HG02610 (cell line): ENCODE measurements at regions not wholly inside any gene's neighbourhood (a gene's known extent, or its start where the extent isn't known, plus 50 kb on each side); places are given as distances from the start of the nearest gene placed in this dataset.
"Not testable (repeated sequence)": the region's sequence is repeated elsewhere in the genome, so short reads cannot be mapped to it uniquely, and the experiment has no call there.

Experiments used
- ATAC-seq: cut with Tn5 transposase; IDR thresholded peaks from one replicate; pipeline ENCODE4 v1.9.1; 2021; ENCODE audit warnings: mild to moderate bottlenecking, moderate library complexity; ENCODE audit not compliant: unreplicated experiment

- peak; percentile 25 for ATAC-seq
Measured at GRCh38 chr1:101408212-101409042, 171.6 kb downstream of the S1PR1 start.

DNA sequence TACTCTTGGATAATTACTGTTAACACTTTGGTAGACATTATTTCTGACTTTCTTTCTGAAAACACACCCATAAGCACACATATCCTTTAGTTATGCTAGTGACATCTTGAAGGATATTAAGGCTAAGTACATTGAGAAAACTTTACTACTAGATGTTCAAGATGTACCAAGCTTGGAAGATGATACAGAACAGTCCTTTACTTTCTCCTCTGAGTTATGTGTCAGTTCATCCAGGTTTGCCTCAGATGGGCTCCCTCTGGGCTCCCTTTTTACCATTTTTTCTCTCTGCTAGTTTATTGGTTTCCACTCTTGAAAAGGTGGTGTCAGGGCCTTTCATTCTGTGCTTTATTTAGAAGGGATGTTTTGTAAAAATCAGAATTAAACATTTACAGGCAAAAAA lies 172.3 kb downstream of the S1PR1 start:
- no peak for ATAC-seq

DNA sequence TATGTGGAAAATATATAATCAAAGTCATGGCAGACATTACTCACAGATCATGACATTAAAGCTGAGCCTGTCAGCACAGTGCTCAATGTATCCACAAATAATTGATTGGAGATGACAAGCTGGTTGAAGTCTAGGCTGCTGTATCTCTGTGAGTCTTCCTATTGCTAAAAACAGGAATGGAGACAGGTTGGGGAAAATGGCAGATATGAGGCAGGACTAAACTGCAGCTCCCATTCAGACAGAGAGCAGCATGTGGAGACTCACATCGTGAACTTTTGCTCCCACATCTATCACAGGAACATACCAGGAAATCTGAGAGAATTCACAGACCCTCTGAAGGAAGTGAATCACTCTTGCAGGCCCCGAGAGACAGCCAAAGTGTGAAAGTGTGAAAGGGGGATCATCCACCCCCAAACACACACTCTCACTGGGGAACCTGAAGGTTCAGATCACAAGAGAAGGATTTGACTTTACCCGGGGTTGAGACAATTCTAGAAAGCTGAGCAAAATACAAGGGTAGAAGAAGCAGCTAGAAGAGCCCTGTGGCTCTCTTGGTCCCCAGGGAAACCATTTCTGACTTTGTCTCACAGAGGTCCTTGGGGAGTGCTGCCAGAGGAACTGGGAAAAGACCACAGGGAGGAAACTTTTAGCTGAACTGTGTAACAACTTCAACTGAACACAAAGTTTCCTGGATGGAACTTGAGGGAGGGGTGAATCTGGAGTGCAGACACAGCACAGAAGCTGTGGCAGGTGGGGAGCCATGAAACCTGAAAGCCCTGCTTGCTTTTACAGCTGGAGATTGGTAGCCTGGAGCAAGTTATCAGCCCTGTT lies 173.4 kb downstream of the S1PR1 start:
- peak; percentile 56 for ATAC-seq

DNA sequence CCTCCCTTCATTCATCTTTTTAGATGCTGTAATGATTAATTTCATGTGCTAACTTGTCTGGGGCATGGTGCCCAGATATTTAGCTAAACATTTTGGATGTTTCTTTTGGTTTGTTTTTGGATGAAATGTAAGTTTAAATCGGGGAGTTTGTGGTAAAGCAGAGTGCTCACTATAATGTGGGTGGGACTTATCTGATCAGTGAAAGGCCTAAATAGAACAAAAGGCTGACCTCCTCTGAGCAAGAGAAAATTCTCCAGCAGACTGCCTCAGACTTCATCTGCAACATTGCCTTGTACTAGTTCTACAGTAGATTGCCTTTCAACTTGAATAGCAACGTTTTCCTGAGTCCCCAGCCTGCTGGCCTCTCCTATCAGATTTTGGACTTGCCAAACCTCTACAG lies 183.6 kb downstream of the S1PR1 start:
- no peak for ATAC-seq

DNA sequence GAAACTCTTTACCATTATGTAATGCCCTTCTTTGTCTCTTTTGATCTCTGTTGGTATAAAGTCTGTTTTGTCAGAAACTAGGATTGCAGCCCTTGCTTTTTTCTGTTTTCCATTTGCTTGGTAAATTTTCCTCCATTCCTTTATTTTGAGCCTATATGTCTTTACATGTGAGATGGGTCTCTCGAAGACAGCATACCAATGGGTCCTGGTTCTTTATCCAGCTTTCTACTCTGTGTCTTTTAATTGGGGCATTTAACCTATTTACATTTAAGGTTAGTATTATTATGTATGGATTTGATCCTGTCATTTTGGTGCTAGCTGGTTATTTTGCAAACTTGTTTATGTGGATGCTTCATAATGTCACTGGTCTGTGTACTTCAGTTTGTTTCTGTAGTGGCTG lies 191.3 kb downstream of the S1PR1 start:
- ATAC-seq: not testable (repeated sequence)

- ATAC-seq: no peak
Measured at GRCh38 chr1:101428562-101428961, 191.7 kb downstream of the S1PR1 start.

DNA sequence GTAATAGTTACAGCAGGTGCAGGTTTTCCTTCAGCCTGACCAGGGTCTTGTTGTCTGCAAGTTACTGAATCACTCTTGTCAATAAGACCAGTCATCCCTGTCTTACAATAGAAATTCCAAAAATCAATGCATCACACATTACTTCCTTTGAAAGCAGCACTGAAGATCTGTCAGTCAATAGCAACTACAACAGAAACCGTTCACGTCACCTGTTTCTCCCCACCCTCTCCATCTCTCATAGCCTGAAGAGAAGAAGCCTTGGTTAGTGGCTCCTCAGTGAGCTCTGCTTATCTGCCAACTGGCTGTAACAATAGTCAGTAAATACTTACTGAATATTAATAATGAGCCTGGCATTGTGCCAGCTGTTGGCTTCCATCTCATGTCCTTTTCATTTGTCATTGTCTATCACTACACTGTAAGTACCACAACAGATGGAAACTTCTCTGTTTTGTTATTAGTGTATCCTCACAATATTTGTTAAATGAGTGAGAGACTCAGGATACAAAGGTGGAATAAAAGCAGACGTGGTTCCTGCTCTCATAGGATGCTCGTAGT lies 195.2 kb downstream of the S1PR1 start:
- peak; percentile 43 for ATAC-seq

GRCh38 chr1:101435831-101436511 lies 199.2 kb downstream of the S1PR1 start:
- ATAC-seq: peak; percentile 53

GRCh38 chr1:101437800-101438199 lies 201.0 kb downstream of the S1PR1 start:
- ATAC-seq: peak; percentile 25

DNA sequence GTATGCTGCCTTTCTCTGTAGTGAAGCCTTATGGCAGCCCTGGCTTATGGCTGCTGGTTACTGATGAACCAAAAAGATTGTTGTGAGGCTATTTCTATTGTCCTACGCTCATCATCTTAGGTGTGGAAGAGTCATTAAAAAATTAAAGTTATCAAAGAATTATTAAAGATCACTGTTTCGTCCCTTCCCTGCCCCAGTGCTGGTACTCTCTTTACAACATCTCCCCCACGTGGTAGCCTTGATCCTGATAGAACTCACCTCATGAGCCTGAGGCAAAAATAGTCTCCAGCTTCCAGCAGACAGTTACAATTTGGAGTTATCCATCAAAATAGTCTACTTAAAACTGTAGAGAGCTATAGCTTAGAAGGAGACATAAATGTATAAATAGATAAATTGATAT lies 201.5 kb downstream of the S1PR1 start:
- peak; percentile 68 for ATAC-seq

DNA sequence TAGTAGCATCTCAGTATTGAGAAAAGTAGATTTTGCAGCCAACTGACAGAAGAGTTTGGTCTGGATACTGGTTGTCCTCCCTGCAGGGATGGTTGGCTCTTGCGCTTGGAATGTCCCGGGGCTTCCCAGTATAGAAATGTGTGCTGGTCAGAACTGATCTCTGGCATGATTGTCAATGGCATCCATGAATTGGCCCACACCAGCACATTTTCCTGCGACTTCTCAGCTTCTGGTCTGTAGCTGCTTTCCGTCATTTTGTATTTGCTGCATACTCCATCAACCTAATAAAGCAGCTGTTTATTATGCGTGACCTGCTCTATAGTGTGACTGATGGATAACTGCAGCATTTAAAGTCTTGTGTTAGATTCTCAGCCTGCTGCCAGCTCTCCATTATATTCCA lies 203.7 kb downstream of the S1PR1 start:
- ATAC-seq: no peak

GRCh38 chr1:101444381-101444780 lies 207.6 kb downstream of the S1PR1 start:
- ATAC-seq: peak; percentile 85

- peak; percentile 58 for ATAC-seq
Measured at GRCh38 chr1:101444873-101445618, 208.2 kb downstream of the S1PR1 start.

- no peak for ATAC-seq
Measured at GRCh38 chr1:101448018-101448417, 211.2 kb downstream of the S1PR1 start.

- ATAC-seq: not testable (repeated sequence)
Measured at GRCh38 chr1:101450691-101451090, 213.9 kb downstream of the S1PR1 start.

DNA sequence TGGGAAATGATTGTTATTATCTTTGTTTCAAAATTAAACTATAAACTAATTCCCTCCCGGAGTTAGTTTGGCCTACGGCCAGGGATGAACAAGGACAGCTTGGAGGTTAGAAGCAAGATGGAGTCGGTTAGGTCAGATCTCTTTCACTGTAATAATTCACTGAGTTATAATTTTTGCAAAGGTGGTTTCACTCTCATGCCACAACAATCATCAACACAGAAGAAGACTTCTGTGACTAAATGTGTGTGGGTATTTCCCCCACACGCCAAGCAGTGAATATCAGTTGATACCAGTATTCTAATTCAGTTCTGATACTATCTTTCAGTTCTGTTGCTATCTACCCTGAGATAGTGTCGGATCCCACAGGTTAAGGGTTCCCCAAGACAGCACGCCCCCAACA lies 215.1 kb downstream of the S1PR1 start:
- peak; percentile 66 for ATAC-seq

DNA sequence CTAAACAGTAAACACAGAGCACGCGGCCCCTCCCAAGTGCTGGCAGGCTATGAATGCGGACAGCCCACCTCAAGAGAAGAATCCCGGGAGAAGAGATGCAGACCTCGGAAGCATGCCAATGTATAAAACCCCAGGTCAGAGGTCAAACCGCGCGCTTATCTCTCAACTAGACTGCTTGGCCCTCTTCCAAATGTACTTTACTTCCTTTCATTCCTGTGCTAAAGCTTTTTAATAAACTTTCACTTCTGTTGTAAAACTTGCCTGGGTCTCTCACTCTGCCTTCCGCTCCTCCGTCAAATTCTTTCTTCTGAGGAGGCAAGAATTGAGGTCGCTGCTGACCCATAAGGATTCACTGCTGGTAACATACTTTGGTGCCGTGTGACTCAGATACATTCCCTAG lies 216.0 kb downstream of the S1PR1 start:
- ATAC-seq: no peak

- peak; percentile 64 for ATAC-seq
Measured at GRCh38 chr1:101453844-101454243, 217.0 kb downstream of the S1PR1 start.

DNA sequence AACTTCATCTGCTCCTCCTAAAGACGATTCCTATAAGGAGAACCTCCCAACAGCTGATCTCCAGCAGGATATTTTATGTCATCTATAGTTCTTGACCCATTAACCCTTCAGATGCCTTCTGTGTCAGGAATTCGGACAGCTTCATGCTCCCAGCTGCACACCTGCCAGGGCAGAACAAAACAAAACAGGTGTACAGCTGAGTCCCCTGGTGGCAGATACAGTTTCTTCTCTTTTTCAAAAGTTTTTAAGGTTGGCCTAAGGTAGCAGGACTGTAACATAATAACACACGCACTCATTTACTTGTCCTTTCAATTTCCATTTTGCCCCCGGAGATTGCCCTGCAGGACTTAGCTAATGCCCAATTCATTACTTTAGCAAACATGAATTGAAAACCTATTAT lies 218.3 kb downstream of the S1PR1 start:
- no peak for ATAC-seq

DNA sequence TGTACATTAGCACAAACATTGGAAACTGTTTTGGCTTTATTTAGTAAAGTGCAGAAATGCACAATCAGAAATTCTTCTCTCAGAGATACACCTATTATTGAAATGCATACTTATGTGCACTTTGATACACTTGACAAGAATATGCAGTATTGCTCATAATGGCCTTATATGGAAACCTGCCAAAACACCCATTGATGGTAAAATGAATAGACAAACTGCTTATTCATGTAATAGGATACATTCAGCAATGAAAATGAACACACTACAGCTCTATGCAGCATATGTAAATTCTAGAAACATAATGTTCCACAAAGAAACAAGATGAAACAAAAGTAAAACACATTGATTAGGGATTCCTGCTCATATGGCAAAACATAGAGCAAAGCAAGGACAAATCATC lies 223.9 kb downstream of the S1PR1 start:
- ATAC-seq: no peak
